ENCODE measurements at regions not wholly inside any gene's neighbourhood (a gene's known extent, or its start where the extent isn't known, plus 50 kb on each side); places are given as distances from the start of the nearest gene placed in this dataset.

DNA sequence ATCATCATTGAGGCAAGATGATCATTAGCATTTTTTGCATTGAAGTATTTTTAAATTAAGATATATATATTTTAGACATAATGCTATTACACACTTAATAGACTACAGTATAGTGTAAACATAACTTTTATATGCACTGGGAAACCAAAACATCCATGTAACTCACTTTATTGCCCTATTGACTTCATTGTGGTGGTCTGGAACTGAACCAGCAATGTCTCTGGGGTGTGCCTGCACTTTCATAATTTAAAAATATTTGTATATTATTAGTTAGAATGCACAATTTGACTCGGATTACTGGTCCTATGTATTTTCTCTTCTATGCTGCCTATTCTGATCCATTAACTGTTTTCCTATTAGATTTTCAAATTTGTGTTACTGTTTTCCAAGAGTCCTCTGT lies 109.1 kb upstream of the SPATA12 start:
- TF ChIP-seq, protein P1, sequence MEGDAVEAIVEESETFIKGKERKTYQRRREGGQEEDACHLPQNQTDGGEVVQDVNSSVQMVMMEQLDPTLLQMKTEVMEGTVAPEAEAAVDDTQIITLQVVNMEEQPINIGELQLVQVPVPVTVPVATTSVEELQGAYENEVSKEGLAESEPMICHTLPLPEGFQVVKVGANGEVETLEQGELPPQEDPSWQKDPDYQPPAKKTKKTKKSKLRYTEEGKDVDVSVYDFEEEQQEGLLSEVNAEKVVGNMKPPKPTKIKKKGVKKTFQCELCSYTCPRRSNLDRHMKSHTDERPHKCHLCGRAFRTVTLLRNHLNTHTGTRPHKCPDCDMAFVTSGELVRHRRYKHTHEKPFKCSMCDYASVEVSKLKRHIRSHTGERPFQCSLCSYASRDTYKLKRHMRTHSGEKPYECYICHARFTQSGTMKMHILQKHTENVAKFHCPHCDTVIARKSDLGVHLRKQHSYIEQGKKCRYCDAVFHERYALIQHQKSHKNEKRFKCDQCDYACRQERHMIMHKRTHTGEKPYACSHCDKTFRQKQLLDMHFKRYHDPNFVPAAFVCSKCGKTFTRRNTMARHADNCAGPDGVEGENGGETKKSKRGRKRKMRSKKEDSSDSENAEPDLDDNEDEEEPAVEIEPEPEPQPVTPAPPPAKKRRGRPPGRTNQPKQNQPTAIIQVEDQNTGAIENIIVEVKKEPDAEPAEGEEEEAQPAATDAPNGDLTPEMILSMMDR (conservative IDR thresholded peaks at IDR 0.05; ENCODE audit: low read depth, low read length) = no peak
- TF ChIP-seq RFX5 (IDR thresholded peaks at IDR 0.05; ENCODE audit: low read depth, low read length) = no peak
- no peak for TF ChIP-seq BHLHE40 (IDR thresholded peaks at IDR 0.05; ENCODE audit: low read depth, low read length)
- TF ChIP-seq POLR2A (IDR thresholded peaks at IDR 0.05; ENCODE audit: low read depth, low read length) = no peak
- TF ChIP-seq MAZ (IDR thresholded peaks at IDR 0.05; ENCODE audit: borderline replicate concordance, low read depth, low read length) = no peak
- no peak for TF ChIP-seq RAD21 (IDR thresholded peaks at IDR 0.05; ENCODE audit: low read length)
- TF ChIP-seq CHD1 (IDR thresholded peaks at IDR 0.05; ENCODE audit: low read depth, low read length) = no peak
